Uterus (tissue), 2 donors: ENCODE measurements at regions not wholly inside any gene's neighbourhood (a gene's known extent, or its start where the extent isn't known, plus 50 kb on each side); places are given as distances from the start of the nearest gene placed in this dataset.

Experiments used
- CTCF ChIP-seq, 4 experiments: fragments of 200-600 bp in 2 of 4; fragments of 450-650 bp in 2 of 4; sonication (generic) in 2 of 4; IDR thresholded peaks; one replicate each; pipeline ENCODE4 v1.5.1; 2016 to 2019; ENCODE audit warnings: antibody characterized with exemption in 4 of 4, mild to moderate bottlenecking in 2 of 4, moderate library complexity in 1 of 4
- POLR2A ChIP-seq, 2 donors: fragments of 450-650 bp; IDR thresholded peaks; one replicate each; pipeline ENCODE4 v1.6.1; 2016; ENCODE audit warnings: antibody characterized with exemption in 2 of 2, mild to moderate bottlenecking in 1 of 2, moderate library complexity in 1 of 2

GRCh38 chr5:174418809-174419539 is 305.4 kb upstream of the MSX2 start:
- TF ChIP-seq POLR2A (IDR thresholded peaks at IDR 0.05), result no peak
- TF ChIP-seq CTCF (IDR thresholded peaks at IDR 0.05), result no peak
